Eye (tissue), 1 donor: ENCODE measurements at regions not wholly inside any gene's neighbourhood (a gene's known extent, or its start where the extent isn't known, plus 50 kb on each side); places are given as distances from the start of the nearest gene placed in this dataset.
"Not testable (repeated sequence)": the region's sequence is repeated elsewhere in the genome, so short reads cannot be mapped to it uniquely, and the experiment has no call there.

ENCODE experiments used
- DNase-seq: peaks from one replicate; pipeline ENCODE4 v3.0.0-alpha.2; 2015

DNA sequence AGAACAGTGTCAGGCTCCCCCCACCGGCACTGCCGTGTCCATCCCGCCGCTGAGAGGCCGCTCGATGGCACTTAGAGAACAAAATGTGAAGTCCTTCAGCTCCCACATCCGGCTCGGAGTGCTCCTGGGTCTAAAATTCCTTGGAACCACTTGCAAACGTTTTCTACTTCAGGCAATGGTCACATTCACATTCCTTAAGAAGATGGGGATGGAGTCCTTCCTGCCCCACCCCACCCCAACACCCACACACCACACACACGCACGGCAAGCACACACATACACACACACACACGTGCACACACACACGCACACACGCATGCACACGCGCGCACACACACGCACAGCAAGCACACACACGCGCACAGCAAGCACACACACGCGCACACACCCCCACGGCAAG lies 83.4 kb downstream of the SOX1 start:
- no peak for DNase-seq

DNA sequence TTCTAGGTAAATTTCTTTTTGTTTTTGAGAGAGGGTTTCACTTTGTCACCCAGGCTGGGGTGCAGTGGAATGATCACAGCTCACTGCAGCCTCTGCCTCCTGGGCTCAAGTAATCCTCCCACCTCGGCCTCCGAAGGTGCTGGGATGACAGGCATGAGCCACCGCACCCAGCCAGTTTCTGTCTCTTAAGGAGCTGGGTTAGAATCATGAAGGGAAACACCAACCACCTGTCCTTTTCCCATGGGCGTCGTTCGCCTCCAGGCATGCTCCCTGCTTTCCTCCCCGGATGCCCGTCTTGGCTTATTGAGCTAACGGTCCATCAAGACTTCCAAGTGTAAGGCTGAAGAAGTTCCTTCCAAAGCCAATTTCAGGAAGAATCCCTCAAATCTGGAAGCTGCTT lies 85.9 kb downstream of the SOX1 start:
- no peak for DNase-seq

- no peak for DNase-seq
These were observed 86.4 kb downstream of the SOX1 start for GRCh38 chr13:112153364-112153763.

DNA sequence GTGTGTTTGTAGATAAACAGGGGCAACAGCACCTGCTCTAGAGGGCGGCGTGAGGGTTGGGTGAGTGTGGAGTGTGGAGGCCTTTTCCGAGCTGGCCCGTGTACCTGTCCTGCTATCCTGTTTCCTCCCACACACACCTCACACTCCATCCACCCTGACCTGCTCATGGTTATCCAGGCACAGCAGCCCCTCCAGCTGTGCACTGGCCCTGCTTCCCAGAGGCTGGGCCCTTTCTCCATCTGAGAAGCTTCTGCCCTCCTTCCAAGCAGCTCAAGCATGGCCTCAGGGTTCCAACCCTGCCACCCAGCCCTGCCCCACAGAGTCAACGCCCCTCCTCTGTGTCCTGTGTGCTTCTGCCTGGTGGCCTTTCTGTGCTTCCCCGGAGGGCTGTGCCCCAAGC lies 86.9 kb downstream of the SOX1 start:
- DNase-seq, result no peak

DNA sequence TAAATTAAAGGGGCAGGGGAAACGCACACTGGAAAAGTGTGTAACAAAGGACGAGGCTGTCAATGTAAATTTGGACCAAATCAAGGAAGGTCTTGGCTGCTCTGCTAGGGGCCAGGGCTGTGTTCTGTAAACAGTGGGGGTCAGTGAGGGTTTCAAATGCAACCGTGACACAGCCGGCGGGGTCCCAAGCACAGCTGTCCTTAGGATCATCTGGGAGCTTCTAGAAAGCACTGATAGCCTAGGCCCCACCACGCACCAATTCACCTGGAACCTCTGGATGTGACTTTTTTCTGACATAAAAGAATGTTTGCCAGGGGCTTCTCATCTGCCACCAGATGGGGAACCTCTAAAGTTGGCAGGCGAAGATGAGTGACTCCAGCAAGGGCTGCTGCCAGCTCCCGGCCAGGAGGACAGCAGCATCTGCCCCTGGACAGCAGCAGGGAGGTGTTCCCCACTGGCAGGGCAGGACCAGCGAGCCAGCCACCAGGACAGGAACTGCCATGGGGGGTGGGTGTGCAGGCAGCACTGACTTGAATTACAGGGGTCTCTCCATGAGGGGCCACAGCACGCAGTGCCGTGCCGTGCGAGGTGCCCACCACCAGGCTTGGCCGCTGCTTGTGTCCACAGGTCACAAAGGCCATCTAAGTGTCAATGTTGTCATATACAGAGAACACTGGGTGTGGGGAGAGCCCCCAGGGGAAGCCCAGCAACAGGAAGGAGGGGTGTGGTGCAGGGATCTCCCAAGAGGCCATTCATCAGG lies 87.5 kb downstream of the SOX1 start:
- DNase-seq, result no peak

- DNase-seq, result no peak
These were observed 92.0 kb downstream of the SOX1 start for GRCh38 chr13:112158961-112159360.

GRCh38 chr13:112159575-112160547 lies 92.9 kb downstream of the SOX1 start:
- peak; percentile 27 for DNase-seq

- peak; percentile 58 for DNase-seq
These were observed 93.6 kb downstream of the SOX1 start for GRCh38 chr13:112160558-112160957.

DNA sequence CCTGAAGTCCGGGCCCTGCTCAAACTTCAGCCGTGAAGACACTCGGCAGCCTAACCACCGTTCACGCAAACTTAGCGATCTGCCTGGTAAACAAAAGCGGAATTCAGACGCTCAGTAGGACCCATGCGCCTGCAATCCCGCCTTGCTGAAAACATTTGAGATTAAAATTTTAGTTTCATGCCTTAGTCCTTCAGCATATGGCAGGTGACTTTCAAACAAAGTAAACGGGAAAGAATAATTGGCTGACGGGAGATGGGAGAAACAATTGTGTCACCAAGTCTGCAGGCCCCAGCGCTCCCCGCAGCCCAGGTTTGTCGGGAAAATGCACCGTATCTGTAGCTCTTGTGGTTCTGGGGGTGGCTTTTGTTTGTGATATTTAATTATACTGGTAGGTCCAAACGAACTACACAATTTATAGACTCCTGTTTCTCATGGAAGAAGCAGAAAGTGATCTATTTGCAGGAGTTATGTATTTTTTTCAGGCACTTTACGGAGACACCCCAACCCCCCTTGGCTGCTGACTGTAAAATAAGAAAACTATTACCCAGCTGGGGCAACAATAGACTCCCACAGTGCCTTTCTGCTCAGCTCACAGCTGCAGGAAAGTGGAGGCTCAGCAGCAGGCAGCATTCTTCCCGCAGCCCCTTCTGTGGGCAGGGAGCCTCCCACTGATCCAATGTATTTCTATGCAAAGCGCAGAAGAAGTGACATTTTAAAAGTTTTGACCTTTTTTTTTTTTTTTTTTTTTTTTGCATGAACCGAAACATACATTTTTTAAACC lies 94.8 kb downstream of the SOX1 start:
- peak; percentile 83 for DNase-seq

DNA sequence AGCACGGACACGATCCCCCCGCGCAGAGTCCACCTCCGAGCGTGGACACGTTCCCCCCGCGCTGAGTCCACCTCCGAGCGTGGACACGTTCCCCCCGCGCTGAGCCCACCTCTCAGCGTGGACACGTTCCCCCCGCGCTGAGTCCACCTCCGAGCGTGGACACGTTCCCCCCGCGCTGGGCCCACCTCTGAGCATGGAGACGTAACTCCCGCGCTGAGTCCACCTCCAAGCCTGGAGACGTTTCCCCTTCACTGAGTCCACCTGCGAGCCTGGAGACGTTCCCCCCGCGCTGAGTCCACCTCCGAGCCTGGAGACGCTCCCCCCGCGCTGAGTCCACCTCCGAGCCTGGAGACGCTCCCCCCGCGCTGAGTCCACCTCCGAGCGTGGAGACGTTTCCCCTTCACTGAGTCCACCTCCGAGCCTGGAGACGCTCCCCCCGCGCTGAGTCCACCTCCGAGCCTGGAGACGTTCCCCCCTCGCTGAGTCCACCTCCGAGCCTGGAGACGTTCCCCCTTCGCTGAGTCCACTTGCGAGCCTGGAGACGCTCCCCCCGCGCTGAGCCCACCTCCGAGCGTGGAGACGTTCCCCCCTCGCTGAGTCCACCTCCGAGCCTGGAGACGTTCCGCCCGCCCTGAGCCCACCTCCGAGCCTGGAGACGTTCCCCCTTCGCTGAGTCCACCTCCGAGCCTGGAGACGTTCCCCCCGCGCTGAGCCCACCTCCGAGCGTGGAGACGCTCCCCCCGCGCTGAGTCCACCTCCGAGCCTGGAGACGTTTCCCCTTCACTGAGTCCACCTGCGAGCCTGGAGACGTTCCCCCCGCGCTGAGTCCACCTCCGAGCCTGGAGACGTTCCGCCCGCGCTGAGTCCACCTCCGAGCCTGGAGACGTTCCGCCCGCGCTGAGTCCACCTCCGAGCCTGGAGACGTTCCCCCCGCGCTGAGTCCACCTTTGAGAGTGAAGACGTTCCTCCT lies 97.0 kb downstream of the SOX1 start:
- not testable (repeated sequence) for DNase-seq

GRCh38 chr13:112165712-112166111 lies 98.8 kb downstream of the SOX1 start:
- DNase-seq, result no peak

GRCh38 chr13:112168761-112169160 lies 101.8 kb downstream of the SOX1 start:
- peak; percentile 20 for DNase-seq

- DNase-seq, result no peak
These were observed 103.2 kb downstream of the SOX1 start for GRCh38 chr13:112169941-112170822.

DNA sequence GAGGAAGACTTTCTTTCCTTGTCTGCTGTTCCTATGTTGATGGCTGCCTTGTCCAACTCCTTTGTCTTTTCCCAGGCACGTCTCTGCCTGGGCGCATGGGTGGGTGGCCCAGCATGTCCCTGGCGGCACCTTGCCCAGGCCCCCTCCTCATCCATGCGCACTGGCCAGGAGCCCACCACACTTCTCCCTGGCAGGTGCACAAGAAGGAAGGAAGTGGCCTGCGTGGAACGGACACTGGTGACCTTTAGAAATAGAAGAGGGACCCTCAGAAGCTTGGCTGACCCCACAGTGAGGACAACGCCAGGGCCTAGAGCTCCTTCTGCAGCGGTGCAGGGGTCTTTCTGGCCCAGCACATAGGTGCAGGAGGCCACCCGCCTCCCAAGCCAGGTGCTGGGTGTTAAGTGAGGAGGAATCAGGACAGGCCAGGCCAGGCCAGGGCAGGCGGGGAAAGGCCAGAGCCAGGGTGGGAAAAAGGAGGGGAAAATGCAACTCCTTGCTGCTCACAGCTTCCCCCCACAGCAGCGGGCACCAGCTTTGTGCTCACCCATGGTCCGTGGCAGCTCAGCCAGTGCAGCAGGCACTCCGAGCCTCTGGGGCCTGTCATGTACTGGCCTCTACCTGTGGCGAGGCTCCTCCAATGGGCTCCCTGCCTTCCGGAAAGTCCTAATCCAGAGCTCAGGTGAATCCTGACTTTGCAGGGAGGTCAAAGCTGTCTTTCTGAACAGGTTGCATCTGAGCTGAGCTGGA lies 104.0 kb downstream of the SOX1 start:
- no peak for DNase-seq

DNA sequence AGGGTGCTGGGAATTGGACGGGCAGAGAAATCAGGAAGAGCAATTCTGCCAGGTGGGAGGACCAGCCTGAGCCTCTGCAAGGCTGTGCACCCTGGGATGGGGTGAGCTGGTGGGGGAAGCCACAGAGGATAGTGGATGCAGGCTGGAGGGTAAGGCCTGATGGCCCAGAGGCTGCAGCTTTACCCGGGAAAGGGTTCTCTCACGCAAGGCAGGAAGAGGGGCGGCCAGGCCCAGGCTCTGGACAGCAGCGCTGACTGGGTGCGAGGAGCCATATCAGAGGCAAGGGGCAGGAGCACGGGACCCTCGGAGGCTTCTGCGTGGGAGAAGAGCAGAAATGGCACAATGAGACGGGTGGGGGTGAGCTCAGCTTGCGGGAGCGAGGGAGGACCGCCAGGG lies 104.6 kb downstream of the SOX1 start:
- no peak for DNase-seq

- no peak for DNase-seq
These were observed 105.1 kb downstream of the SOX1 start for GRCh38 chr13:112172017-112172416.

GRCh38 chr13:112172641-112173251 lies 105.8 kb downstream of the SOX1 start:
- DNase-seq, result peak; percentile 14

GRCh38 chr13:112174476-112175110 lies 107.6 kb downstream of the SOX1 start:
- DNase-seq, result no peak
